KMS-11 (cell line): ENCODE measurements at regions not wholly inside any gene's neighbourhood (a gene's known extent, or its start where the extent isn't known, plus 50 kb on each side); places are given as distances from the start of the nearest gene placed in this dataset.

ENCODE experiments used
- H2AFZ ChIP-seq: fragments of 200-600 bp; sonication (generic); 2 replicates; pipeline ENCODE4 v1.6.1; 2016; ENCODE audit warnings: antibody characterized with exemption, mixed run types, low read depth
- H3K27ac ChIP-seq: fragments of 200-600 bp; sonication (generic); 2 replicates; pipeline ENCODE4 v1.6.1; 2016; ENCODE audit warnings: mild to moderate bottlenecking, mixed run types
- H3K27me3 ChIP-seq: fragments of 200-600 bp; sonication (generic); 2 replicates; pipeline ENCODE4 v1.6.1; 2017; ENCODE audit warnings: mild to moderate bottlenecking, low read depth, mixed run types, moderate library complexity; ENCODE audit not compliant: insufficient read depth
- H3K36me3 ChIP-seq: fragments of 200-600 bp; sonication (generic); 2 replicates; pipeline ENCODE4 v1.6.1; 2017; ENCODE audit warnings: mild to moderate bottlenecking, mixed run types; ENCODE audit not compliant: insufficient read depth
- H3K4me1 ChIP-seq: fragments of 200-600 bp; sonication (generic); 2 replicates; pipeline ENCODE4 v1.6.1; 2016; ENCODE audit warnings: mild to moderate bottlenecking, low read depth, mixed run types; ENCODE audit not compliant: poor library complexity, severe bottlenecking
- H3K4me2 ChIP-seq: fragments of 200-600 bp; sonication (generic); 2 replicates; pipeline ENCODE4 v1.7.0; 2016; ENCODE audit warnings: mild to moderate bottlenecking, mixed run types
- H3K4me3 ChIP-seq: fragments of 200-600 bp; sonication (generic); IDR thresholded peaks from 2 replicates; pipeline ENCODE4 v1.6.1; 2017; ENCODE audit warnings: low read depth, low read length, mixed read lengths; ENCODE audit not compliant: insufficient read depth
- H3K79me2 ChIP-seq: fragments of 200-600 bp; sonication (generic); 2 replicates; pipeline ENCODE4 v1.6.1; 2016; ENCODE audit warnings: low read depth, mixed run types; ENCODE audit not compliant: insufficient read depth
- H3K9ac ChIP-seq: fragments of 200-600 bp; sonication (generic); 2 replicates; pipeline ENCODE4 v1.6.1; 2016; ENCODE audit warnings: mild to moderate bottlenecking, mixed run types
- H4K20me1 ChIP-seq: fragments of 200-600 bp; sonication (generic); 2 replicates; pipeline ENCODE4 v1.6.1; 2016; ENCODE audit warnings: mild to moderate bottlenecking, mixed run types; ENCODE audit not compliant: insufficient read depth
- CTCF ChIP-seq: fragments of 200-600 bp; sonication (generic); conservative IDR thresholded peaks from 2 replicates; pipeline ENCODE4 v1.6.1; 2017; ENCODE audit warnings: low read depth, mild to moderate bottlenecking, antibody characterized with exemption, low read length, moderate library complexity, mixed read lengths

GRCh38 chr2:142545036-142545435 lies 332.4 kb upstream of the KYNU start:
- Histone ChIP-seq H3K9ac (no peak overlapping the region), H3K79me2 (no peaks in the 10 kb centered on the region), H2AFZ (no peak overlapping the region), H3K36me3 (no peaks in the 10 kb centered on the region), H3K4me3 (no peak overlapping the region), H4K20me1 (no peaks in the 10 kb centered on the region), H3K4me2 (no peak overlapping the region), H3K4me1 (no peaks in the 10 kb centered on the region), H3K27ac (no peak overlapping the region), H3K27me3 (no peaks in the 10 kb centered on the region)
- TF ChIP-seq CTCF: no peak

- no peak overlapping the region for H3K27ac ChIP-seq
- TF ChIP-seq CTCF: no peak
- no peaks in the 10 kb centered on the region for H3K36me3 ChIP-seq
- H3K9ac ChIP-seq: no peak overlapping the region
- no peaks in the 10 kb centered on the region for H3K4me1 ChIP-seq
- H4K20me1 ChIP-seq: no peaks in the 10 kb centered on the region
- no peaks in the 10 kb centered on the region for H3K27me3 ChIP-seq
- H2AFZ ChIP-seq: no peak overlapping the region
- no peak overlapping the region for H3K4me2 ChIP-seq
- no peak overlapping the region for H3K4me3 ChIP-seq
- H3K79me2 ChIP-seq: no peaks in the 10 kb centered on the region
These were observed 333.3 kb upstream of the KYNU start for GRCh38 chr2:142544173-142544572.

GRCh38 chr2:142542431-142542910 lies 335.0 kb upstream of the KYNU start:
- no peaks in the 10 kb centered on the region for H3K36me3 ChIP-seq
- H3K4me2 ChIP-seq: no peak overlapping the region
- H3K4me3 ChIP-seq: no peak overlapping the region
- no peak overlapping the region for H3K9ac ChIP-seq
- H3K27ac ChIP-seq: no peak overlapping the region
- H2AFZ ChIP-seq: no peak overlapping the region
- H3K79me2 ChIP-seq: no peaks in the 10 kb centered on the region
- no peak for TF ChIP-seq CTCF
- no peaks in the 10 kb centered on the region for H4K20me1 ChIP-seq
- no peaks in the 10 kb centered on the region for H3K4me1 ChIP-seq
- H3K27me3 ChIP-seq: no peaks in the 10 kb centered on the region

- H3K27ac ChIP-seq: no peak overlapping the region
- H4K20me1 ChIP-seq: no peaks in the 10 kb centered on the region
- no peak overlapping the region for H3K9ac ChIP-seq
- H3K79me2 ChIP-seq: no peaks in the 10 kb centered on the region
- no peaks in the 10 kb centered on the region for H3K27me3 ChIP-seq
- H3K4me2 ChIP-seq: no peak overlapping the region
- no peak for TF ChIP-seq CTCF
- H2AFZ ChIP-seq: no peak overlapping the region
- H3K36me3 ChIP-seq: no peaks in the 10 kb centered on the region
- H3K4me3 ChIP-seq: no peak overlapping the region
- H3K4me1 ChIP-seq: no peaks in the 10 kb centered on the region
These were observed 340.5 kb upstream of the KYNU start for GRCh38 chr2:142536966-142537365.

GRCh38 chr2:142536492-142536891 lies 341.0 kb upstream of the KYNU start:
- Histone ChIP-seq H3K4me3 (no peak overlapping the region), H3K36me3 (no peaks in the 10 kb centered on the region), H3K4me1 (no peaks in the 10 kb centered on the region), H2AFZ (no peak overlapping the region), H3K4me2 (no peak overlapping the region), H4K20me1 (no peaks in the 10 kb centered on the region), H3K79me2 (no peaks in the 10 kb centered on the region), H3K27me3 (no peaks in the 10 kb centered on the region), H3K9ac (no peak overlapping the region), H3K27ac (no peak overlapping the region)
- no peak for TF ChIP-seq CTCF
